H1 (cell line): ENCODE measurements at regions not wholly inside any gene's neighbourhood (a gene's known extent, or its start where the extent isn't known, plus 50 kb on each side); places are given as distances from the start of the nearest gene placed in this dataset.

Experiments used
- CTCF ChIA-PET: fragments of 300-600 bp; sonication (Branson Sonifier 250); formaldehyde crosslinking; loops from one replicate; lab custom pipeline; 2021; ENCODE audit not compliant: partially characterized antibody; lab: Charles Lee
- POLR2A ChIA-PET: fragments of 300-600 bp; sonication (Branson Sonifier 250); formaldehyde crosslinking; loops from one replicate; lab custom pipeline; 2021; ENCODE audit warnings: inconsistent platforms; ENCODE audit not compliant: partially characterized antibody; lab: Charles Lee
- DNase-seq, 2 experiments: peaks; one replicate each; pipeline versions ENCODE4 v3.0.0 to v3.0.0-alpha.2; 2010 to 2022; ENCODE audit warnings: low spot score in 2 of 2, low read depth in 1 of 2, mixed read lengths in 1 of 2
- FAIRE-seq: peaks from 2 replicates; lab custom pipeline; 2011; peaks lifted over from hg19 to GRCh38; lab: Jason Lieb, UNC
- H2AFZ ChIP-seq: 2 replicates; pipeline ENCODE4 v1.8.1; 2012; ENCODE audit warnings: low read length, inconsistent platforms
- H2AK5ac ChIP-seq: 2 replicates; pipeline ENCODE4 v1.6.1; 2013; ENCODE audit warnings: low read depth, low read length
- H2BK120ac ChIP-seq: replicated peaks from 2 replicates; pipeline ENCODE3; 2013; ENCODE audit warnings: low read depth, low read length, inconsistent platforms
- H2BK12ac ChIP-seq: 2 replicates; pipeline ENCODE4 v1.6.1; 2013; ENCODE audit warnings: low read depth, low read length
- H2BK15ac ChIP-seq: 2 replicates; pipeline ENCODE4 v1.6.1; 2013; ENCODE audit warnings: low read length
- H2BK20ac ChIP-seq: 2 replicates; pipeline ENCODE4 v1.6.1; 2013; ENCODE audit warnings: low read length
- H2BK5ac ChIP-seq: 2 replicates; pipeline ENCODE4 v1.6.1; 2013; ENCODE audit warnings: low read depth, low read length
- H3K14ac ChIP-seq: 2 replicates; pipeline ENCODE4 v1.6.1; 2013; ENCODE audit warnings: inconsistent platforms; ENCODE audit not compliant: insufficient read length
- H3K18ac ChIP-seq: 2 replicates; pipeline ENCODE4 v1.6.1; 2013; ENCODE audit warnings: low read length; ENCODE audit errors: extremely low read depth
- H3K23ac ChIP-seq: 2 replicates; pipeline ENCODE4 v1.6.1; 2013; ENCODE audit warnings: inconsistent platforms; ENCODE audit not compliant: insufficient read length
- H3K23me2 ChIP-seq: 2 replicates; pipeline ENCODE4 v1.6.1; 2013; ENCODE audit warnings: low read depth, low read length
- H3K27ac ChIP-seq: 2 replicates; pipeline ENCODE4 v1.6.1; 2011; ENCODE audit warnings: low read depth, low read length, inconsistent platforms
- H3K27me3 ChIP-seq, 4 experiments: replicated peaks in 1 of 4; 1 replicate in 1 of 4; 2 replicates in 3 of 4; pipeline versions ENCODE4 v1.6.1 to v1.8.1; 2011 to 2013; ENCODE audit warnings: low read length in 3 of 4, mild to moderate bottlenecking in 3 of 4, inconsistent platforms in 2 of 4, mixed read lengths in 2 of 4, moderate library complexity in 1 of 4; ENCODE audit not compliant: control insufficient read depth in 3 of 4, insufficient read depth in 3 of 4; ENCODE audit errors: extremely low read depth in 1 of 4
- H3K36me3 ChIP-seq, 4 experiments: 2 replicates each; pipeline versions ENCODE4 v1.6.1 to v1.8.1; 2011 to 2013; ENCODE audit warnings: mild to moderate bottlenecking in 4 of 4, low read length in 3 of 4, moderate library complexity in 2 of 4, control low read depth in 1 of 4, inconsistent platforms in 1 of 4; ENCODE audit not compliant: insufficient read depth in 4 of 4, control insufficient read depth in 2 of 4
- H3K4ac ChIP-seq: replicated peaks from 2 replicates; pipeline ENCODE3; 2013; ENCODE audit warnings: low read length, low read depth, mixed read lengths, inconsistent platforms; ENCODE audit not compliant: insufficient read length
- H3K4me1 ChIP-seq, 4 experiments: replicated peaks in 1 of 4; 1 replicate in 1 of 4; 2 replicates in 3 of 4; pipeline versions ENCODE4 v1.6.1 to v1.8.1; 2011 to 2013; ENCODE audit warnings: low read length in 3 of 4, inconsistent platforms in 2 of 4, mixed read lengths in 1 of 4; ENCODE audit not compliant: insufficient read depth in 4 of 4, control insufficient read depth in 3 of 4
- H3K4me2 ChIP-seq, 2 experiments: 2 replicates each; pipeline versions ENCODE4 v1.6.1 to v1.8.1; 2011 to 2013; ENCODE audit warnings: low read depth in 2 of 2, low read length in 2 of 2, control low read depth in 1 of 2, inconsistent platforms in 1 of 2, mild to moderate bottlenecking in 1 of 2; ENCODE audit not compliant: insufficient read depth in 1 of 2
- H3K4me3 ChIP-seq, 4 experiments: fragments of 200-600, 300-600 bp in 1 of 4; sonication (generic), shearing (Covaris generic), sonication (Bioruptor Twin) in 1 of 4; 2 replicates each; pipeline versions ENCODE4 v1.5.1 to v1.8.1; 2011 to 2016; ENCODE audit warnings: low read length in 4 of 4, low read depth in 3 of 4, control low read depth in 2 of 4, inconsistent platforms in 2 of 4, mild to moderate bottlenecking in 2 of 4, mixed read lengths in 1 of 4, moderate library complexity in 1 of 4; ENCODE audit not compliant: insufficient read depth in 2 of 4; ENCODE audit errors: extremely low read depth in 1 of 4
- H3K56ac ChIP-seq: replicated peaks from 2 replicates; pipeline ENCODE3; 2013; ENCODE audit warnings: low read depth, mild to moderate bottlenecking, mixed read lengths, low read length, inconsistent platforms; ENCODE audit not compliant: insufficient read length
- H3K79me1 ChIP-seq: 2 replicates; pipeline ENCODE4 v1.6.1; 2013; ENCODE audit warnings: low read depth, low read length, control low read depth
- H3K79me2 ChIP-seq, 2 experiments: 2 replicates each; pipeline versions ENCODE4 v1.6.1 to v1.8.1; 2012 to 2013; ENCODE audit warnings: low read length in 2 of 2, mild to moderate bottlenecking in 2 of 2, inconsistent platforms in 1 of 2; ENCODE audit not compliant: insufficient read depth in 2 of 2, control insufficient read depth in 1 of 2
- H3K9ac ChIP-seq, 4 experiments: replicated peaks in 1 of 4; 1 replicate in 1 of 4; 2 replicates in 3 of 4; pipeline versions ENCODE4 v1.6.1 to v1.8.1; 2011 to 2013; ENCODE audit warnings: low read depth in 3 of 4, low read length in 3 of 4, control low read depth in 2 of 4, mild to moderate bottlenecking in 2 of 4, moderate library complexity in 2 of 4, inconsistent platforms in 1 of 4; ENCODE audit errors: extremely low read depth in 1 of 4
- H3K9me3 ChIP-seq, 2 experiments: 2 replicates each; pipeline versions ENCODE4 v1.6.1 to v1.8.1; 2012 to 2013; ENCODE audit warnings: mild to moderate bottlenecking in 2 of 2, moderate library complexity in 2 of 2, control low read depth in 1 of 2, inconsistent platforms in 1 of 2, low read depth in 1 of 2, low read length in 1 of 2, mixed read lengths in 1 of 2; ENCODE audit not compliant: insufficient read depth in 2 of 2
- H4K20me1 ChIP-seq, 2 experiments: replicated peaks in 1 of 2; 2 replicates each; pipeline versions ENCODE3 to v1.8.1; 2011 to 2013; ENCODE audit warnings: inconsistent platforms in 2 of 2, low read length in 2 of 2, mild to moderate bottlenecking in 1 of 2; ENCODE audit not compliant: insufficient read depth in 2 of 2, control insufficient read depth in 1 of 2
- H4K5ac ChIP-seq: 2 replicates; pipeline ENCODE4 v1.6.1; 2013; ENCODE audit warnings: low read length, low read depth, mixed read lengths, inconsistent platforms; ENCODE audit not compliant: insufficient read length
- H4K8ac ChIP-seq: 2 replicates; pipeline ENCODE4 v1.8.0; 2013; ENCODE audit warnings: mild to moderate bottlenecking, moderate library complexity, low read length, inconsistent platforms; ENCODE audit not compliant: insufficient read depth; ENCODE audit errors: extremely low read depth
- H4K91ac ChIP-seq: replicated peaks from 2 replicates; pipeline ENCODE3; 2013; ENCODE audit warnings: low read length, mixed read lengths, inconsistent platforms; ENCODE audit not compliant: insufficient read length
- BACH1 ChIP-seq: IDR thresholded peaks from 2 replicates; pipeline ENCODE4 v1.6.1; 2012; ENCODE audit warnings: low read length, improper control_type of control experiment
- BRCA1 ChIP-seq: IDR thresholded peaks from 2 replicates; pipeline ENCODE4 v1.6.1; 2012; ENCODE audit warnings: low read depth, low read length, improper control_type of control experiment
- CHD2 ChIP-seq: IDR thresholded peaks from 2 replicates; pipeline ENCODE4 v1.6.1; 2012; ENCODE audit warnings: low read length, improper control_type of control experiment
- POLR2AphosphoS5 ChIP-seq: IDR thresholded peaks from 2 replicates; pipeline ENCODE4 v1.6.1; 2011; ENCODE audit warnings: low read depth, low read length
- RAD21 ChIP-seq, 2 experiments: IDR thresholded peaks in 1 of 2; conservative IDR thresholded peaks in 1 of 2; 2 replicates each; pipeline ENCODE4 v1.6.1; 2011; ENCODE audit warnings: low read depth in 2 of 2, low read length in 2 of 2, improper control_type of control experiment in 1 of 2, inconsistent platforms in 1 of 2, mild to moderate bottlenecking in 1 of 2, moderate library complexity in 1 of 2
- RXRA ChIP-seq: IDR thresholded peaks from 2 replicates; pipeline ENCODE4 v1.6.1; 2011; ENCODE audit warnings: low read depth, mild to moderate bottlenecking, low read length, moderate library complexity; ENCODE audit not compliant: insufficient read depth
- SAP30 ChIP-seq: fragments of 300-600 bp; sonication (generic); IDR thresholded peaks from 2 replicates; pipeline ENCODE4 v1.7.1; 2012; ENCODE audit warnings: low read length, moderate library complexity, mild to moderate bottlenecking, inconsistent platforms; ENCODE audit not compliant: insufficient read depth, insufficient replicate concordance
- TCF12 ChIP-seq: IDR thresholded peaks from 2 replicates; pipeline ENCODE4 v1.6.1; 2011; ENCODE audit warnings: low read depth, mild to moderate bottlenecking, low read length
- TEAD4 ChIP-seq: IDR thresholded peaks from 2 replicates; pipeline ENCODE4 v1.6.1; 2012; ENCODE audit warnings: low read depth, low read length, inconsistent platforms, mixed read lengths
- YY1 ChIP-seq: IDR thresholded peaks from 2 replicates; pipeline ENCODE4 v1.6.1; 2011; ENCODE audit warnings: low read depth, mild to moderate bottlenecking, low read length
- ZNF274 ChIP-seq: IDR thresholded peaks from 2 replicates; pipeline ENCODE4 v1.7.0; 2012; ENCODE audit warnings: low read length, borderline replicate concordance; ENCODE audit errors: extremely low read depth
- WGBS, 2 experiments: shearing (Covaris generic) in 1 of 2; methylation state at CpG; one replicate each; pipeline versions ENCODE4 v1.1.6 to v1.1.7; 2013 to 2015; ENCODE audit warnings: low lambda C conversion rate in 2 of 2, mixed read lengths in 2 of 2, inconsistent platforms in 1 of 2, low coverage in 1 of 2, missing lambda C conversion rate in 1 of 2; ENCODE audit not compliant: insufficient replicate concordance in 2 of 2, insufficient coverage in 1 of 2, insufficient read length in 1 of 2; ENCODE audit errors: extremely low coverage in 1 of 2, missing lambda C conversion rate in 1 of 2; 5-methylcytosine and 5-hydroxymethylcytosine counted together

DNA sequence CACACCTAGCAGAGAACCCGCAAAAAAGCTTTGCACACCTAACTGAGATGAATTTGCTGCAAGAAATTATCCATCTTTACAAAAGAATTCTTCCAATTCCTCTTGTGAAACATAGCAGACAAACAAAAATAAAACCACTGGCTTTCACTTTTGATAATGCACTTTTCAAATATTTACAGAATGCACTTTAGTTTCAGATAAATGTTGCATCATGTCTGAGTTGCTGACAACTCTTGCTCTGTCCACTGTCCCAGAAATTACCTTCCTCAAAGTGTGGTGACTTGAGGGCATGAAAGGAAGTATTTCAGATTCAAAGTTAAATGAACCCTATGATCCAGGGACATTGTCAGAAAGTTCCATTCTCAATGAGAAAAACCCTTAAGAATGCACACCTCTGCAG, 256.2 kb upstream of the PARD3B start:
- no peak for FAIRE-seq
- H3K27ac ChIP-seq = no peak overlapping the region
- H3K79me1 ChIP-seq = no peaks in the 10 kb centered on the region
- POLR2A ChIA-PET = no interaction called here
- no peak overlapping the region for H2AK5ac ChIP-seq
- H2BK5ac ChIP-seq = no peak overlapping the region
- 96% methylated on average over 1 of the region's 1 CpG; no CpG with 5 or more reads in 1 of the 2 experiments for WGBS, 2 experiments
- no peak overlapping the region for H2BK120ac ChIP-seq
- H3K4ac ChIP-seq = no peak overlapping the region
- no peak overlapping the region for H3K14ac ChIP-seq
- H3K27me3 ChIP-seq = no peaks in the 10 kb centered on the region; a peak in 1 of 7 replicates
- no peak overlapping the region for H3K56ac ChIP-seq
- no peak overlapping the region for H3K18ac ChIP-seq
- no peak overlapping the region for H4K5ac ChIP-seq
- CTCF ChIA-PET = interaction anchor here (0.9 to 4.5 kb wide), 2 partner anchors 22 to 29 kb away, joined by 3 to 17 read pairs; no protein-coding TSS in a partner anchor
- no peak overlapping the region; the same call in 1 of the 2 replicates for H2BK20ac ChIP-seq
- no peaks in the 10 kb centered on the region for H3K79me2 ChIP-seq
- H4K91ac ChIP-seq = no peak overlapping the region
- DNase-seq = no peak
- no peaks in the 10 kb centered on the region; a peak in 1 of 8 replicates for H3K36me3 ChIP-seq
- no peak overlapping the region for H2AFZ ChIP-seq
- no peak overlapping the region for H2BK15ac ChIP-seq
- no peak overlapping the region for H2BK12ac ChIP-seq
- no peak overlapping the region for H4K8ac ChIP-seq
- no peak overlapping the region for H3K4me2 ChIP-seq
- no peaks in the 10 kb centered on the region for H3K9me3 ChIP-seq
- no peak for TF ChIP-seq SAP30
- TF ChIP-seq BRCA1 = no peak
- TF ChIP-seq CHD2 = no peak
- no peak for TF ChIP-seq RXRA
- no peak for TF ChIP-seq YY1
- TF ChIP-seq TCF12 = no peak
- no peak for TF ChIP-seq BACH1
- TF ChIP-seq TEAD4 = no peak
- no peak for TF ChIP-seq RAD21 (IDR thresholded peaks at IDR 0.05 in 1 of 2, conservative IDR thresholded peaks at IDR 0.05 in 1 of 2; ENCODE audit: low read depth in 2 of 2, low read length in 2 of 2)
- TF ChIP-seq POLR2AphosphoS5 = no peak
- TF ChIP-seq ZNF274 = no peak
- no peak overlapping the region for H3K9ac ChIP-seq
- H3K4me3 ChIP-seq = no peak overlapping the region
- H3K4me1 ChIP-seq = peaks cover 0 to 2% (median 1%) of the 10 kb centered on the region in 4 experiments; a peak in 3 of 7 replicates
- H3K23ac ChIP-seq = no peak overlapping the region
- H4K20me1 ChIP-seq = no peaks in the 10 kb centered on the region
- no peaks in the 10 kb centered on the region; the same call in 1 of the 2 replicates for H3K23me2 ChIP-seq
